Activated CD4-positive, alpha-beta T cell treated with anti-CD3 and anti-CD28 coated beads for 1 hour (primary cell): ENCODE measurements at regions not wholly inside any gene's neighbourhood (a gene's known extent, or its start where the extent isn't known, plus 50 kb on each side); places are given as distances from the start of the nearest gene placed in this dataset.
A peak's percentile ranks its signal among the peaks of the same experiment; 100 is the strongest.
"Not testable (repeated sequence)": the region's sequence is repeated elsewhere in the genome, so short reads cannot be mapped to it uniquely, and the experiment has no call there.

Experiments used
- DNase-seq: peaks from one replicate; pipeline ENCODE4 v3.0.0-alpha.2; 2020

- DNase-seq = no peak
These were observed 82.3 kb upstream of the TMEM45B start for GRCh38 chr11:129733384-129733783.

DNA sequence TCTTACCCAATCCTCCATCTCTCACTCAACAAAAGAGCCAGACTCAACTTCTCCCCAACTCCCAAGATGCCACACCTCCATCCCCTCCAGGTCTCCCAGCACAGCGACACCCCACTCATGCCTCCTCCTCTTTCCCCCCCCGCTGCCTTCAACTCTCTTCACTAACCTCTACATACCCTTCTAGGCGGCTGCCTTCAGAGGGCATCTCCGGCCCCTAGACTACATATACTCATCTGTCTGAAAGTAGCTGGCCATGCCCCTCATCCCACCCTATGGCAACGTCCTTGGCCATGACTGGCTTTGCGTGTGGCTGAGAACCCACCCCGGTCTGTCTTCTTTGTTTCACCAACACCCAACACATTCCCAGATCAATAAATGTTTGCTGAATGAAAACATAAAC is 81.7 kb upstream of the TMEM45B start:
- DNase-seq = no peak

DNA sequence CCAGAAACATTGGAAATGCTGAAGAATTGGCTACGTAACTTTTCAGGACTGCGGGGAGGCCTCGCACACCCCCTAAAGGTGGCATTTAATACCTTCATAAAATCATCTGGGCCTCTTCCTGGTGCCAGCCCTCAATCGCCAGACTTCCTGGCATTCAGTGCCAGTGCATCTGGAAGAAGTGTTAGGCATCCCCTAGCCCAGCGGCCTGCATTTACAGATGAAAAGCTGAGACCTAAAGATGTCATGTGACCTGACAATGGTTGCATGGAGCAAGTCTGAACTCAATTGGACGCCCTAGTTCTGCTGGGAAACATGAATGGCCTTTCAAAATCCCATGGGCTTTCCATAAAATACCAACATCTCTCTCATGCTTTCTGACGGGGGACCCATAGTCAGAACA is 81.0 kb upstream of the TMEM45B start:
- DNase-seq = no peak

DNA sequence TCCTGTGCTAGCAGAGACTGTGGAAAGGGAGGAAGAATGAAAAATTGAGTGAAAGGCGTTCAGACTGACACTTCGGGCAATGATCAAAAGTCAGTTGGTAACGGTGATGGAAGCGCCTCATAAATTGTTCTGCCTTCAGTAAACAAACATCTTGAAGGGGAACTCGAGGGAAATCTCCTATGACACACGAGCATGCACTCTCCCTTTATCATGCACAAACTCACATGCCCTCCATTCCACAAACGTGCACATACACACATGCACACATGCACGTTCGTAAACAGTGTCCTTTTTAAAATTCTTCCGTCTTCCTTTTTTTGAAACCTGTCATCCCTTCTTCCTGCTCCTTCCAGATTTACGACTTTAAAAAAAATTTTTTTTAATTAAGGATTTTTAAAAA is 77.8 kb upstream of the TMEM45B start:
- no peak for DNase-seq

- DNase-seq = no peak
These were observed 77.4 kb upstream of the TMEM45B start for GRCh38 chr11:129738242-129738641.

DNA sequence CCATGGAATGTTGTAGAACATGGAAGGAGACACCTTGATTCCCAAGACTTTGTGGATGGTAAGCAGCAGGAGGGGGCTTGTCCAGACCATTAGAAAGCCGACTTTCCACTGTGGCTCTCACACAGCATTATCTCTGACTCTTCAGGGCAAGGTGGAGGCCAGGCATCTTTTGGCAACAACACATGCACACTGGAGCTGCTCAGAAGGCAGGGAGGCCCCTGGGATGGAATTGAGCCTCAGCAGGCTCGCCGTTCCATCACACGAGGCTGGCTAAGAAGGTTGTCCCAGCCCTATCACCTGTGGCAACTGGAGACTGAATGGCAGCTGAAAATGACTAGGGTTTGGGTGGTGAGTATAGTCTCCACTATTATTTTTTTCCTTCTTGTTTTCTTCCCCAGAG is 76.3 kb upstream of the TMEM45B start:
- no peak for DNase-seq

GRCh38 chr11:129740125-129740719 is 75.4 kb upstream of the TMEM45B start:
- DNase-seq = no peak

- DNase-seq = no peak
These were observed 72.4 kb upstream of the TMEM45B start for GRCh38 chr11:129743112-129743815.

DNA sequence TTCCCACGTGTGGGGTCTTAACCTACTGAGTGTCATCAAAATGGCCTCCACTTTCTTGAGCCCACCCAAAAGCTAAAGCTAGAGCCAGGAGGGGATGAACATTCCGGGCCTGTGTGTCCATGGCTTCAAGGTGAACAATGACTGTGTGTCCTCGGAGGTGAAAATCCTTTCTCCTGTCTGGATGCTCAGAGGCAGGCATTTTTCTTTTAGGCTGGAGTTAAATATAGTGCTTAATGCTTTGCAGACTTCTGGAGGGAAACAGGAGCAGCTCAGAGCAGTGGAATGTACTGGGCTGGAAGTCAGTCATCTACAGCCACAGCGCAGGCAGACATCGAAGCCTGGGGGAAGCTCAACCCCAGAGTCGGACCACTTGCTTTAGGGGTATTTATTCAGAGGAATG is 68.6 kb upstream of the TMEM45B start:
- DNase-seq = no peak

DNA sequence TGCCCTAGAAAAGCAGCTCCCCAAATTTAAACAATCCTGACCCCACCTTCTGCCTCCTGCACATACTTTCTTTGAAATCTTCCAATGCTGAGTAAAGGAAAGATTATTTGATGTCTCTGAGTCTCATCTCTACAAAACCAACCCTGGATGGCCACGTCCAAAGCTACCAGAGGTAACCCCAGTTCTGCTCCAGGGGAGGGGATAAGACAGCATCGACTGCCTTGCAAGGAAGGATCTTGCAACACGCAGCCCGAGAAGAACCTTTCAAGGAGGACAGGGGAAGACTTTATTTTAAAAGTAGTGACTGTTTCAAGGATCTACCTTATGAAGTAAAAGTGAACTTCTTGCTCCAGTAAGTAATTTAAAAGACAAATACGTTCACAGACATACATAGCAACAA is 66.5 kb upstream of the TMEM45B start:
- no peak for DNase-seq

GRCh38 chr11:129750343-129751292 is 65.0 kb upstream of the TMEM45B start:
- peak; percentile 66 for DNase-seq

- no peak for DNase-seq
These were observed 64.1 kb upstream of the TMEM45B start for GRCh38 chr11:129751511-129751910.

DNA sequence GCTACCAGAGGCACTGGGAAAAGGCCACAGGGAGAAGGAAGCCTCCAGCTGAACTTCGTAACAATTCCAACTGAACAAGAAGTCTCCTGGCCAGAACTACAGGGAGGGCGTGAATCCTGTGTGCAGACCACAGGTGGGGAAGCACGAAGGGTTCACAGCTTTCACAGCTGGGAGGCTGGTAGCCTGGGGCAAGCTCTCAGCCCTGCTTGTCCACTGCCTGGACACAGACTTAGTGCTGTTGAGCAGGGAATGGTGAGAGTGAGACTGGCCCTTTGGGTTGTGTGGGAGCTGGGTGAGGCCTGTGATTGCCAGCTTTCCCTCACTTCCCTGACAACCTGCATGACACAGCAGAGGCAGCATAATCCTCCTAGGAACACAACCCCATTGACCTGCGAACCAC is 52.1 kb upstream of the TMEM45B start:
- DNase-seq = not testable (repeated sequence)

- DNase-seq = not testable (repeated sequence)
These were observed 51.4 kb upstream of the TMEM45B start for GRCh38 chr11:129764204-129764603.
